Activated B cell treated with CpG ODN at 0.5 μM for 24 hours (primary cell): ENCODE measurements at regions not wholly inside any gene's neighbourhood (a gene's known extent, or its start where the extent isn't known, plus 50 kb on each side); places are given as distances from the start of the nearest gene placed in this dataset.
"Not testable (repeated sequence)": the region's sequence is repeated elsewhere in the genome, so short reads cannot be mapped to it uniquely, and the experiment has no call there.

Experiments
- ATAC-seq: fragments of 200-7000 bp; cut with Tn5 transposase; one replicate; pipeline ENCODE4 v1.10.0; 2021; ENCODE audit warnings: low read depth, mild to moderate bottlenecking, moderate library complexity
- CTCF ChIA-PET: fragments of 350-600 bp; sonication (Branson Sonifier 250); formaldehyde crosslinking; loops from one replicate; lab custom pipeline; 2021; ENCODE audit warnings: antibody characterized with exemption; lab: Charles Lee
- POLR2A ChIA-PET: fragments of 350-600 bp; sonication (Branson Sonifier 250); formaldehyde crosslinking; loops from one replicate; lab custom pipeline; 2021; ENCODE audit warnings: antibody characterized with exemption; lab: Charles Lee
- DNase-seq: peaks from one replicate; pipeline ENCODE4 v3.0.0; 2022
- H3K27ac Mint-ChIP-seq: one replicate; pipeline ENCODE4 v1.8.0; 2020; ENCODE audit warnings: mixed read lengths
- H3K27me3 Mint-ChIP-seq: one replicate; pipeline ENCODE4 v1.8.0; 2021; ENCODE audit warnings: mixed read lengths
- H3K36me3 Mint-ChIP-seq: one replicate; pipeline ENCODE4 v1.8.0; 2021; ENCODE audit warnings: low read depth, mixed read lengths
- H3K4me1 Mint-ChIP-seq: one replicate; pipeline ENCODE4 v1.8.0; 2021; ENCODE audit warnings: mixed read lengths
- H3K4me3 Mint-ChIP-seq: one replicate; pipeline ENCODE4 v1.8.0; 2020; ENCODE audit warnings: mild to moderate bottlenecking, mixed read lengths
- H3K9me3 Mint-ChIP-seq: one replicate; pipeline ENCODE4 v1.8.0; 2020; ENCODE audit warnings: mixed read lengths
- intact Hi-C: fragments of 100-400 bp; cut with micrococcal nuclease; formaldehyde crosslinking; loops from one replicate; pipeline ENCODE4 v1.15.1; 2024
- TF ChIP-seq, protein P1 (sequence below): fragments of 200-600 bp; IDR thresholded peaks from one replicate; pipeline ENCODE4 v1.8.0; 2022; ENCODE audit warnings: antibody characterized with exemption, mild to moderate bottlenecking

GRCh38 chr1:213600879-213601278, 386.9 kb upstream of the PROX1 start:
- Mint-ChIP-seq H3K4me3 (no peak overlapping the region), H3K4me1 (no peaks in the 10 kb centered on the region), H3K27ac (no peak overlapping the region), H3K27me3 (no peaks in the 10 kb centered on the region), H3K9me3 (no peaks in the 10 kb centered on the region), H3K36me3 (no peaks in the 10 kb centered on the region)
- no peak for ATAC-seq
- TF ChIP-seq, protein P1, sequence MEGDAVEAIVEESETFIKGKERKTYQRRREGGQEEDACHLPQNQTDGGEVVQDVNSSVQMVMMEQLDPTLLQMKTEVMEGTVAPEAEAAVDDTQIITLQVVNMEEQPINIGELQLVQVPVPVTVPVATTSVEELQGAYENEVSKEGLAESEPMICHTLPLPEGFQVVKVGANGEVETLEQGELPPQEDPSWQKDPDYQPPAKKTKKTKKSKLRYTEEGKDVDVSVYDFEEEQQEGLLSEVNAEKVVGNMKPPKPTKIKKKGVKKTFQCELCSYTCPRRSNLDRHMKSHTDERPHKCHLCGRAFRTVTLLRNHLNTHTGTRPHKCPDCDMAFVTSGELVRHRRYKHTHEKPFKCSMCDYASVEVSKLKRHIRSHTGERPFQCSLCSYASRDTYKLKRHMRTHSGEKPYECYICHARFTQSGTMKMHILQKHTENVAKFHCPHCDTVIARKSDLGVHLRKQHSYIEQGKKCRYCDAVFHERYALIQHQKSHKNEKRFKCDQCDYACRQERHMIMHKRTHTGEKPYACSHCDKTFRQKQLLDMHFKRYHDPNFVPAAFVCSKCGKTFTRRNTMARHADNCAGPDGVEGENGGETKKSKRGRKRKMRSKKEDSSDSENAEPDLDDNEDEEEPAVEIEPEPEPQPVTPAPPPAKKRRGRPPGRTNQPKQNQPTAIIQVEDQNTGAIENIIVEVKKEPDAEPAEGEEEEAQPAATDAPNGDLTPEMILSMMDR = no peak
- no peak for DNase-seq
- intact Hi-C loops = no loop called here
- POLR2A ChIA-PET = no interaction called here
- CTCF ChIA-PET = no interaction called here

GRCh38 chr1:213601705-213602104, 386.1 kb upstream of the PROX1 start:
- H3K27ac Mint-ChIP-seq, POLR2A ChIA-PET, intact Hi-C loops, H3K4me1 Mint-ChIP-seq, CTCF ChIA-PET, H3K9me3 Mint-ChIP-seq, DNase-seq, ATAC-seq, H3K27me3 Mint-ChIP-seq, H3K36me3 Mint-ChIP-seq, H3K4me3 Mint-ChIP-seq: not testable (repeated sequence)

DNA sequence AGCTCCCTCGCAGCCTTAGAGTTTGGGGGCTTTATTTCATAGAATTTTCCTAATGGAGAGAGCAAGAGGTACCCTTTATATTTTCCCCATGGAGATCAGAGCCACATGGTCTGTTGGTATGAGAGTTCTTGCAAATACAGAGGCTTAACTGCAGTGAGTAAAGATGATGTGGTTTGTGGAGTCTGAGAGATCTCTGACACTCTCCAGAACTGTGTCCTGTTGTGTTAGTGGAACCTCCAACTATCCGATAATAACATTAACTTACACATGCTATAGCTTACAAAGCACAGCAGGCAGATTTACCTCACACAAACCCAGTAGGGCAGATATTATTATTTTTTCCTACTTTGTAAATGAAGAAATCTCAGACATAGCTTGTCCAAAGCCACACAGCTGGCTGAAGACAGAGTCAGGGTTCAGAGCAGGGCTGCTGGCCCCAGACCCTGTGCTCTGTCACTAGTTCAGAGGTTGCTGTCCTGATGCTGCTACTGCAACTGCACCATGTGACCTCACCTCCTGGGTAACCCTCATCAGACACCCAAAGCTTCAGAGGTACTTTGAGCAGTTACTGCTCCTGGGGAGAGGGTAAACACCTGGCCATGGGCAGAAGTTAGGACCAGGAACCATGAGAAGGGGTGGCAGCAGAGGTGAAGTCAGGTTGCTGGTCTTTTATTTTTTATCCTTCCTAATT, 384.8 kb upstream of the PROX1 start:
- ChIA-PET CTCF (no interaction called here), POLR2A (no interaction called here)
- Mint-ChIP-seq H3K9me3 (no peaks in the 10 kb centered on the region), H3K36me3 (no peaks in the 10 kb centered on the region), H3K27me3 (no peaks in the 10 kb centered on the region), H3K4me3 (no peak overlapping the region), H3K27ac (no peak overlapping the region), H3K4me1 (no peaks in the 10 kb centered on the region)
- DNase-seq = no peak
- TF ChIP-seq, protein P1 = no peak
- no peak for ATAC-seq
- intact Hi-C loops = no loop called here

DNA sequence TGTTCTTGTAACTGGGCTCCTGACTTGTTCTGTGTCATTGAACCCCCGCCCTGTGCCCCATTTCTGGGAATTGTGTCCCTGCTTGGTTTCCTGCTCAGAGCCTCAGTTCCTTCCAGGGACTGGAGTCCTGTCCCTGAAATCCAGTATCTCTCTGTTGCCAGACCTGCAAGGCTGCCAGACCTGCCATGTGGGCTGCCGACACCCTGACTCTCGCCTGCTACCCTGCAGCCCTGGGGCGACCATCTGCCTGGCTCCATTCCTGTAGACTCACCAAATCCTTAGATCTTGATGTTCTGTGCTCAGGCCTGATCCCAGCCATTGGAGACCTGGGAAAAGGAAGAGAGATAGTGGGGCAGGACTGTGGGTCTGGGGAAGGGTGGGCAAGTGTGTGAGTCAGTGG, 383.3 kb upstream of the PROX1 start:
- ChIA-PET POLR2A (no interaction called here), CTCF (no interaction called here)
- DNase-seq (no peak), ATAC-seq (no peak)
- TF ChIP-seq, protein P1 = no peak
- Mint-ChIP-seq H3K27ac (no peak overlapping the region), H3K4me1 (no peaks in the 10 kb centered on the region), H3K9me3 (no peaks in the 10 kb centered on the region), H3K27me3 (no peaks in the 10 kb centered on the region), H3K36me3 (no peaks in the 10 kb centered on the region), H3K4me3 (no peak overlapping the region)
- intact Hi-C loops = no loop called here

DNA sequence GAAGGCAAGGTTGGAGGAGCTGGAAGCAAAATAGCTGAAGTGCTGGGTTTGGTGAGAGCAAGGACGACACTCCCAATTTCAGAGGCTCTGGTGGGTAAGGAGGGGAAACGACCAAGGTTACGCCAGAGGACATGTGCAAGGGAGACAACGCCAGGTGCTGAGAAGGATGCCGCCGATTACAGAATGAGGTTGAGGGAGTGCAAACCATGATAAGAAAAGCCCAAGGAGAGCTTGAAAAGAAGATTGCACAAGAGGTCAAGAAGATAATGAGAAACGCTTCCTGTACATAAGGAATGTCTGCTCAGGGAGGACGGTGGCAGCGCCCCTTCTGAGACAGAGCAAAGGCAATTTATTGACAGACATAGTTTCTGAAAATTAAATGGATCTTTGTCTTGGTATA, 382.0 kb upstream of the PROX1 start:
- no peak overlapping the region for H3K4me3 Mint-ChIP-seq
- intact Hi-C loops = no loop called here
- DNase-seq = no peak
- H3K4me1 Mint-ChIP-seq = no peaks in the 10 kb centered on the region
- no peaks in the 10 kb centered on the region for H3K27me3 Mint-ChIP-seq
- no peaks in the 10 kb centered on the region for H3K36me3 Mint-ChIP-seq
- H3K27ac Mint-ChIP-seq = no peak overlapping the region
- CTCF ChIA-PET = no interaction called here
- TF ChIP-seq, protein P1 = no peak
- no peak for ATAC-seq
- no peaks in the 10 kb centered on the region for H3K9me3 Mint-ChIP-seq
- POLR2A ChIA-PET = no interaction called here
